Epidermal melanocyte (primary cell): ENCODE measurements at regions not wholly inside any gene's neighbourhood (a gene's known extent, or its start where the extent isn't known, plus 50 kb on each side); places are given as distances from the start of the nearest gene placed in this dataset.

Source experiments
- DNase-seq: peaks from one replicate; pipeline ENCODE4 v3.0.0; 2011; ENCODE audit warnings: low spot score; ENCODE audit not compliant: insufficient read length

GRCh38 chr6:48057601-48058000 lies 53.4 kb downstream of the PTCHD4 start:
- no peak for DNase-seq

DNA sequence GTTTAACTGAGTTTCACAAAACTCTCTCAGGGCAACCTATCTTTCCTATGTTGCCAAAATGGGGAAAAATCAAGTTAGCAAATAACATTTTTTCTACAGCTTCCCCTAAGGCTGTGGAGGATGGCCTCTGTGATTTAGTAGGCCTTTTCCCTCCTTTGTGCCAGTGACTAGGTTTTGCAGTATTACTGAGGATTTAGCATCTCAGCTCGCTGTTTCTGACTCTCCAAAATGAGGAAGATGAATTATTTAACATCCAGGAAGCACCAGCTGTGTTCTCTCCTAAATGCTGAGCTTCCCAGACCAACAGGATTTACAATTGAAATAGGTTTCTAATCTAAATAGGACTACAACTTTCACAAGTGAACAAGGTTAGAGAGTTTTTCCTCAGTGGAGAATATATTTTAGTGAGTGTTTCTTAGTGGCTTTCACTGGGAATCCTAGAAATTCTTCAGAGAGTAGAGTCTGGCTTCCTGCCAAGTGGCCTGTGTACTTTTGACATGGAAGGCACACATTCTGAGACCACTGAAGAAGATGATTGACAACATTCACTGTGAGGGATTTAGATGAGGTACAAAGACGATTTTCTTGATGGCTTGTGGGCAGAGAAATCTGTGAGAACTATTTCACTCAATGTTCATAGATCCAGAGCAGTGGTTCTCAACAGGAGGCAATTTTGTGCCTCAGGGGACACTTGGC lies 62.4 kb downstream of the PTCHD4 start:
- no peak for DNase-seq

DNA sequence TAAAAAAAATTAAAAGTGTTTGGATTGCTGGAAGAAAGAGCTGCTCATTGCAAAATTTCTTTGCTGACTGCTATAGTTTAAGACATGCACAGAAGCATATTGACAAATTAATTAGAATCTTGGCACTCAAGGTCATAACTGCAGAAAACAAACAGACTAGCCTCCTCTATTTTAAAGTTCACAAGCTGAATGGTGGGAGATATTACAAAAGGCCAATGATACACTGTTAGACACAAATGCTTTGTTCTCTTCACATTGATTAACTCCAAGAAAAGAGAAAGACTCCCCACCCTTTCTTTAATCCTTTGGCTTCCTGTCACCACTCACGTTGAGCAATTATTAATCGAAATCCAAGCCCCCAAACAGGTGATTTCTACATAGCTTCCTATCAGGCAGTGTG lies 69.1 kb downstream of the PTCHD4 start:
- DNase-seq, result no peak

- DNase-seq, result no peak
Measured at GRCh38 chr6:48037946-48038345, 73.1 kb downstream of the PTCHD4 start.

- DNase-seq, result no peak
Measured at GRCh38 chr6:48036316-48036715, 74.7 kb downstream of the PTCHD4 start.

- no peak for DNase-seq
Measured at GRCh38 chr6:48032151-48032550, 78.8 kb downstream of the PTCHD4 start.

DNA sequence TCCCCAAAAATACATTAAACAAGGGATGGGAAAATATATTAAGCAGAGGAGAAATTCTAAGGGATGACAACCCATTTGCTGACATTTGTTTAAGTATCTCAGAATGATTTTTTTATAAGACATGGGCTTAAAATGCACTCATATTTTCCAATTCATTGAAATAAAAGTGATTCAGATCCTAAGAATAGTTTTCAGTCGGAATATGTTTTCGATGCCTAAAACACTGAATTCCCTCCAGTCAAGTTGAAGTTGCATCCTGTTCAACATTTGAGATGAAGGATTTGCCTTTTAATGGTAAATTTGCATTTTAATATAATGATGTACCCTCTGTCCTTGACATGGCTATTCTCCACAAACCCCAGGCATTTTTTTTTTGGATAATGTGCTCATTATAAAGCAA lies 79.3 kb downstream of the PTCHD4 start:
- DNase-seq, result no peak

- no peak for DNase-seq
Measured at GRCh38 chr6:48027704-48028435, 83.1 kb downstream of the PTCHD4 start.

GRCh38 chr6:48024956-48025355 lies 86.0 kb downstream of the PTCHD4 start:
- DNase-seq, result no peak

DNA sequence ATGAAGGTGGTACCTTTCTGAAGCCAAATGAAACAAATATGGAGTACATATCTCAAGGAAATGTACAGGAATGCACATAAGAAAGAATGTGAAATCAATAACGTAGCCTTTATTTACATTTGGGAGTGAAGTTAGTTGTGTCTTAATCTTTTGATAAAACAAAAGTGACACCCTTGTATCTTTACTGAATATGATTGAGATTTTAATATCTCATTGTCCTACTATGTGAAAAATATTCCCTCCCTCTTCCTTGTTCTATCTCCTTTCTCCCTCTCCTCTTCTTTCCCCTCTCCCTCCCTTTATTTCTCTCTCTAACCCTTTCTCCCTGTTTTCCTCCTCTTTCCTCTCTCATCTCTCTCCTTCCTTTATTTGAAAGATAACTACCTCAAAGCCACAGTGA lies 89.1 kb downstream of the PTCHD4 start:
- DNase-seq, result no peak

- no peak for DNase-seq
Measured at GRCh38 chr6:48016020-48016755, 94.8 kb downstream of the PTCHD4 start.

GRCh38 chr6:47992809-47993208 lies 118.2 kb downstream of the PTCHD4 start:
- DNase-seq, result no peak

DNA sequence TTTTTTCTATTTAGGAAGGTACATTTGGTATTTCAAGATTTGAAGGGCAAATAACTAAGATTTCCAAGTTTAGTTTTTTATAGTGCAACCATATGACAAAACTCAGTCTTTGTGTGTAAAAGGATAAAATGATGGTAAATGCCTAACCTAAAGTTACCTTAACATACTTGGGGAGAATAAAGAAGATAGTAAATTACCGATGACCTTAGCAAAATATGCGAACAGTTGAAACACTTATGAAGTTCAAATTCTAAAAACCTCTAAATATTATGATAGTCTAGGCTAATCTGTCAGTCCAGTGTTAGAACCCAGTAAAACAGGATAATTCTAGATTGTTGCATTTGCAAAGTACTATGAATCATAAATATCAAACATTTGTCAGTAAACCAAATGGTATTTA lies 127.5 kb downstream of the PTCHD4 start:
- no peak for DNase-seq

GRCh38 chr6:47977314-47977713 lies 133.7 kb downstream of the PTCHD4 start:
- DNase-seq, result no peak

DNA sequence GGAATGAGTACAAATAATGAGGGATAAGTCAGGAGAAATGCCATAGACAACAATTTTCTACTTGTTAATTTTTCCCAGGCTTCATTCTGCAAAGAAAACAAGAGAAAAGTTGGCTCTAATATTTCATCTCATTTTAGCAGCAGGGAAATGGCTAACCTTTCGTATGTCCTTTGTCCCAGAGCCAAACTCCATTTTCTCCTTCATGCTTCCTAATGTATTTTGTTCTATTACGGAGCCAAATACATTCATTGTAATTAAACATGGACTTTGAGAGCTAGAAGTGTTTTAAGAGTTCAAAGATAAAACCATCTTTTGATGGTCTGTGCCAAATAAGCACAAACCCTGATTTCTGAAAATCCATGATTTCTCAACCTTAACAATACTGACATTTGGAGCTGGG lies 136.9 kb downstream of the PTCHD4 start:
- no peak for DNase-seq

- no peak for DNase-seq
Measured at GRCh38 chr6:47970826-47971225, 140.2 kb downstream of the PTCHD4 start.

- no peak for DNase-seq
Measured at GRCh38 chr6:47967843-47968242, 143.2 kb downstream of the PTCHD4 start.

GRCh38 chr6:47964969-47965368 lies 146.0 kb downstream of the PTCHD4 start:
- DNase-seq, result no peak

DNA sequence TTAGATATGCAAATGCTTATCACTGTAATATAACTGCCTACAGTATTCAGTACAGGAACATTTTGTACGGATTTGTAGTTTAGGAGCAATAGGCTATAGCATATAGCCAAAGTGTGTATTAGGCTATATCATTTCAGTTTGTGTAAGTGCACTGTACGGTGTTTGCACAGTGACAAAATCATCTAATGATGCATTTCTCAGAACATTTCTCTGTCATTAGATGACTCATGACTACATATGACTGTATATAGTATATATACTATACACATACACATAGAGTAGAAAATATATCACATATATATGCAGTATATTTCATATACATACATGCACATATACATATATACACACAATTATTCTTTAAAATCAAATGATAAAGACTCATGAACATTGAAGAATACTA lies 158.4 kb downstream of the PTCHD4 start:
- DNase-seq, result no peak

- no peak for DNase-seq
Measured at GRCh38 chr6:47944846-47945245, 163.0 kb downstream of the OPN5 start.

- DNase-seq, result no peak
Measured at GRCh38 chr6:47938405-47938804, 156.6 kb downstream of the OPN5 start.

GRCh38 chr6:47936820-47937219 lies 155.0 kb downstream of the OPN5 start:
- no peak for DNase-seq
